Bronchial epithelial cell (primary cell): ENCODE measurements at regions not wholly inside any gene's neighbourhood (a gene's known extent, or its start where the extent isn't known, plus 50 kb on each side); places are given as distances from the start of the nearest gene placed in this dataset.

Experiments used
- DNase-seq: peaks from one replicate; pipeline ENCODE4 v3.0.0-alpha.2; 2010; ENCODE audit warnings: low read depth
- FAIRE-seq: peaks from 2 replicates; lab custom pipeline; 2011; peaks lifted over from hg19 to GRCh38; lab: Jason Lieb, UNC
- H3K27me3 ChIP-seq: 2 replicates; pipeline ENCODE4 v1.5.1; 2011; ENCODE audit warnings: low read length; ENCODE audit not compliant: control insufficient read depth, insufficient read depth
- H3K36me3 ChIP-seq: 2 replicates; pipeline ENCODE4 v1.5.1; 2011; ENCODE audit warnings: low read length; ENCODE audit not compliant: control insufficient read depth, insufficient read depth
- H3K4me3 ChIP-seq: 2 replicates; pipeline ENCODE4 v1.5.1; 2011; ENCODE audit warnings: mild to moderate bottlenecking, low read depth, low read length, control low read depth
- TF ChIP-seq, protein P1 (sequence below): IDR thresholded peaks from 2 replicates; pipeline ENCODE4 v1.5.1; 2011; ENCODE audit warnings: mild to moderate bottlenecking, moderate library complexity, low read length, control low read depth, inconsistent platforms; ENCODE audit not compliant: insufficient read depth, severe bottlenecking

- FAIRE-seq (no peak), DNase-seq (peak; percentile 68)
- Histone ChIP-seq H3K4me3 (no peak overlapping the region), H3K36me3 (no peaks in the 10 kb centered on the region), H3K27me3 (no peaks in the 10 kb centered on the region)
- TF ChIP-seq, protein P1, sequence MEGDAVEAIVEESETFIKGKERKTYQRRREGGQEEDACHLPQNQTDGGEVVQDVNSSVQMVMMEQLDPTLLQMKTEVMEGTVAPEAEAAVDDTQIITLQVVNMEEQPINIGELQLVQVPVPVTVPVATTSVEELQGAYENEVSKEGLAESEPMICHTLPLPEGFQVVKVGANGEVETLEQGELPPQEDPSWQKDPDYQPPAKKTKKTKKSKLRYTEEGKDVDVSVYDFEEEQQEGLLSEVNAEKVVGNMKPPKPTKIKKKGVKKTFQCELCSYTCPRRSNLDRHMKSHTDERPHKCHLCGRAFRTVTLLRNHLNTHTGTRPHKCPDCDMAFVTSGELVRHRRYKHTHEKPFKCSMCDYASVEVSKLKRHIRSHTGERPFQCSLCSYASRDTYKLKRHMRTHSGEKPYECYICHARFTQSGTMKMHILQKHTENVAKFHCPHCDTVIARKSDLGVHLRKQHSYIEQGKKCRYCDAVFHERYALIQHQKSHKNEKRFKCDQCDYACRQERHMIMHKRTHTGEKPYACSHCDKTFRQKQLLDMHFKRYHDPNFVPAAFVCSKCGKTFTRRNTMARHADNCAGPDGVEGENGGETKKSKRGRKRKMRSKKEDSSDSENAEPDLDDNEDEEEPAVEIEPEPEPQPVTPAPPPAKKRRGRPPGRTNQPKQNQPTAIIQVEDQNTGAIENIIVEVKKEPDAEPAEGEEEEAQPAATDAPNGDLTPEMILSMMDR = no peak
These were observed 129.7 kb upstream of the EDNRA start for GRCh38 chr4:147351083-147351787.

- Histone ChIP-seq H3K4me3 (no peak overlapping the region), H3K36me3 (no peaks in the 10 kb centered on the region), H3K27me3 (no peaks in the 10 kb centered on the region)
- FAIRE-seq (no peak), DNase-seq (no peak)
- TF ChIP-seq, protein P1 = no peak
These were observed 126.7 kb upstream of the EDNRA start for GRCh38 chr4:147354237-147354636.

DNA sequence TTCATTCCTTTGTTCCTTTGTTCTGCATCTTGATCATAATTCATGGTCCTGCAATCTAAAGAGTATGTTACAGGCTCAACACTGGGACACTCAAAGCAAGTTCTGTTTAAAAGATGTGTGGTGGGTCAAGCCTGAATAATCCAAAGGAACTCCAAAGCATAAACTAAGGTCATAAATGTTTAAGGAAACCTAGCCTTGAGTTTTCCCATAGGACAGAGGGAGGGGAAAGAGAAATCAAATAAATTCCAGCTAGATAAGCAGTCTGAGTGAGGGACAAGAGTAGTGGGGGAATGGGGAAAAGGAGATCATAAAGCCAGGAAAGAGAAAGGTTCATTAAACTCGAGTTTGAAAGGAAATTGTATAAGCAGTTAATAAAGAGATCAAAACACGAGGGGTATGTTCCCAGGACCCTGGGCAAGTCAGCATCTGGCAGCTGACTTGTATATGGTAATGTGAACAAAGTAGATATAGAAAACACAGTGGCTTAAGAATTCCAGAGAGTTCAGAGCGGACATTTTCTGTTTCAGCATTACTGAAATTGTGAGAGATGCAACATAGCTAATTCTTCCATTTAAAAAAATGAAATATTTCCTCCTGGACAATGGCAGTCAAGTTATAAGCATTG is 125.8 kb upstream of the EDNRA start:
- DNase-seq (no peak), FAIRE-seq (no peak)
- H3K27me3 ChIP-seq = no peaks in the 10 kb centered on the region
- TF ChIP-seq, protein P1 = no peak
- H3K4me3 ChIP-seq = no peak overlapping the region
- H3K36me3 ChIP-seq = no peaks in the 10 kb centered on the region

DNA sequence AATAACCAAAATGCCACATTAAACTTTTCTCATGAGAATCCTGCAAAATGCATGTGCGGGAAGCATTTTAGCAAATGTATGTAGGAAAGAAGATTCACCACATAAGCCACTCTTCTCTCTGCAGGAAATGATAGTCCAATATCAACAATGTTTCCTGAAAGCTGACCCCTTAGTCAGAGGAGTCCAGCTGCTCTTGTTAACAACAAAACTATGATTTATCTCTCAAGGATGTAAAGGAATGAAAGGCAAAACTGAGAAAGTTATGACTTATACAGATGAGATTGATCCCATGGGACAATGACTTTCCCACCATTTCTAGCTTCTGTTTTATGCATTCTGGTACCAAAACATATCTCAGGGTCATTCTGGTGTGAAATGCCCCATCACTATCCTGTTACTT is 125.0 kb upstream of the EDNRA start:
- FAIRE-seq (no peak), DNase-seq (peak; percentile 69)
- Histone ChIP-seq H3K27me3 (no peaks in the 10 kb centered on the region), H3K36me3 (no peaks in the 10 kb centered on the region), H3K4me3 (no peak overlapping the region)
- TF ChIP-seq, protein P1 = no peak

GRCh38 chr4:147360301-147360700 is 120.6 kb upstream of the EDNRA start:
- DNase-seq (peak; percentile 50), FAIRE-seq (no peak)
- TF ChIP-seq, protein P1 = no peak

More at GRCh38 chr4:147360301-147360700, 120.6 kb upstream of the EDNRA start:
- Histone ChIP-seq H3K27me3 (no peaks in the 10 kb centered on the region), H3K4me3 (no peak overlapping the region), H3K36me3 (no peaks in the 10 kb centered on the region)
